ENCODE measurements at regions not wholly inside any gene's neighbourhood (a gene's known extent, or its start where the extent isn't known, plus 50 kb on each side); places are given as distances from the start of the nearest gene placed in this dataset.

GRCh38 chr2:133975135-133975534, 278.7 kb upstream of the MGAT5 start:
- Histone ChIP-seq H3K9ac (ENCODE audit: insufficient read depth in 1 of 2, low read depth in 2 of 2, low read length in 2 of 2) (no peak overlapping the region), H3K9me3 (replicated peaks; ENCODE audit: control insufficient read depth, insufficient read depth, low read depth, low read length) (no peaks in the 10 kb centered on the region), H3K9me1 (ENCODE audit: control insufficient read depth, insufficient read depth, low read length) (no peaks in the 10 kb centered on the region), H3K27ac (ENCODE audit: extremely low read depth, low read depth, low read length) (no peak overlapping the region), H4K20me1 (replicated peaks; ENCODE audit: control insufficient read depth, insufficient read depth, low read length) (0 out of 2 replicates have a peak, but pooled peaks cover 2% of the 10 kb centered on the region), H3K36me3 (ENCODE audit: control insufficient read depth, insufficient read depth, low read length) (no peaks in the 10 kb centered on the region), H3K4me2 (ENCODE audit: insufficient read depth, low read length) (no peak overlapping the region), H3K4me1 (replicated peaks in 1 of 2; ENCODE audit: control insufficient read depth in 2 of 2, insufficient read depth in 2 of 2, low read length in 2 of 2) (no peaks in the 10 kb centered on the region), H2AFZ (ENCODE audit: low read depth, low read length) (no peak overlapping the region), H3K27me3 (ENCODE audit: control insufficient read depth in 2 of 2, insufficient read depth in 2 of 2, low read length in 2 of 2) (peaks cover 0 to 11% of the 10 kb centered on the region in 2 experiments; a peak in 4 of 5 replicates), H3K4me3 (no peak overlapping the region), H3K79me2 (ENCODE audit: control insufficient read depth, insufficient read depth, low read length) (no peaks in the 10 kb centered on the region)
- POLR2A ChIA-PET: no interaction called here
- no CpG with 5 or more reads among the region's 1 CpG for WGBS (ENCODE audit: insufficient coverage, low coverage, missing lambda C conversion rate)
- no peak for DNase-seq (ENCODE audit: extremely low read depth in 1 of 4, low spot score in 3 of 4)
- TF ChIP-seq ETV6 (IDR thresholded peaks at IDR 0.05; ENCODE audit: borderline replicate concordance in 1 of 2, low read depth in 2 of 2, low read length in 1 of 2): no peak
- no peak for TF ChIP-seq ETV6 (CRISPR knock-in tag; IDR thresholded peaks at IDR 0.05; ENCODE audit: borderline replicate concordance)
- CTCF ChIA-PET (ENCODE audit: low intra/inter-chr PET ratio): no interaction called here
- FAIRE-seq: no peak
- BruUV-seq (replicated peaks): no TSS peak
- intact Hi-C loops (cut with micrococcal nuclease) (no loop called here), in situ Hi-C loops (cut with MboI) (no loop called here)
- ATAC-seq: no peak

GRCh38 chr2:133975676-133976428, 278.0 kb upstream of the MGAT5 start:
- no peak overlapping the region for H3K4me2 ChIP-seq (ENCODE audit: insufficient read depth, low read length)
- POLR2A ChIA-PET: interaction anchor here (0.7 to 1.3 kb wide), 3 partner anchors 8 to 489 kb away, joined by 3 to 5 read pairs (median 3); no protein-coding TSS in a partner anchor
- DNase-seq (ENCODE audit: extremely low read depth in 1 of 4, low spot score in 3 of 4) (no peak), FAIRE-seq (no peak), ATAC-seq (no peak)
- no peaks in the 10 kb centered on the region for H3K9me1 ChIP-seq (ENCODE audit: control insufficient read depth, insufficient read depth, low read length)
- H3K79me2 ChIP-seq (ENCODE audit: control insufficient read depth, insufficient read depth, low read length): no peaks in the 10 kb centered on the region
- no peak overlapping the region for H2AFZ ChIP-seq (ENCODE audit: low read depth, low read length)
- no peak overlapping the region for H3K4me3 ChIP-seq
- H3K9ac ChIP-seq (ENCODE audit: insufficient read depth in 1 of 2, low read depth in 2 of 2, low read length in 2 of 2): no peak overlapping the region
- 0 out of 2 replicates have a peak, but pooled peaks cover 2% of the 10 kb centered on the region for H4K20me1 ChIP-seq (replicated peaks; ENCODE audit: control insufficient read depth, insufficient read depth, low read length)
- H3K27me3 ChIP-seq (ENCODE audit: control insufficient read depth in 2 of 2, insufficient read depth in 2 of 2, low read length in 2 of 2): peaks cover 0 to 11% of the 10 kb centered on the region in 2 experiments; a peak in 4 of 5 replicates
- no TSS peak for BruUV-seq (replicated peaks)
- in situ Hi-C loops (cut with MboI) (no loop called here), intact Hi-C loops (cut with micrococcal nuclease) (no loop called here)
- H3K4me1 ChIP-seq (replicated peaks in 1 of 2; ENCODE audit: control insufficient read depth in 2 of 2, insufficient read depth in 2 of 2, low read length in 2 of 2): no peaks in the 10 kb centered on the region
- 0% methylated on average over 2 of the region's 2 CpGs for WGBS (ENCODE audit: insufficient coverage, low coverage, missing lambda C conversion rate)
- no peaks in the 10 kb centered on the region for H3K36me3 ChIP-seq (ENCODE audit: control insufficient read depth, insufficient read depth, low read length)
- H3K9me3 ChIP-seq (replicated peaks; ENCODE audit: control insufficient read depth, insufficient read depth, low read depth, low read length): no peaks in the 10 kb centered on the region
- CTCF ChIA-PET (ENCODE audit: low intra/inter-chr PET ratio): no interaction called here
- H3K27ac ChIP-seq (ENCODE audit: extremely low read depth, low read depth, low read length): no peak overlapping the region
- TF ChIP-seq XRCC4 (IDR thresholded peaks at IDR 0.05; ENCODE audit: extremely low read depth, insufficient read depth, insufficient read length) (no peak), AFF1 (IDR thresholded peaks at IDR 0.05; ENCODE audit: low read depth in 1 of 2, partially characterized antibody in 2 of 2) (no peak), PCBP2 (IDR thresholded peaks at IDR 0.05; ENCODE audit: low read depth, low read length, poor library complexity, severe bottlenecking) (no peak), ZHX1 (conservative IDR thresholded peaks at IDR 0.05; ENCODE audit: low read length) (no peak), KDM1A (IDR thresholded peaks at IDR 0.05) (no peak)
